Lower leg skin (tissue), 4 donors: ENCODE measurements at regions not wholly inside any gene's neighbourhood (a gene's known extent, or its start where the extent isn't known, plus 50 kb on each side); places are given as distances from the start of the nearest gene placed in this dataset.

Source experiments
- DNase-seq, 2 donors: peaks; one replicate each; pipeline ENCODE4 v3.0.0-alpha.2; 2019; ENCODE audit warnings: low spot score in 2 of 2
- H3K4me3 ChIP-seq: fragments of 200-600 bp; sonication (generic); 2 replicates; pipeline ENCODE4 v1.5.1; 2017; ENCODE audit warnings: mild to moderate bottlenecking, low read depth; ENCODE audit not compliant: poor library complexity, severe bottlenecking
- CTCF ChIP-seq, 3 donors: fragments of 450-650 bp; IDR thresholded peaks; one replicate each; pipeline ENCODE4 v1.5.1; 2016; ENCODE audit warnings: antibody characterized with exemption in 3 of 3, mild to moderate bottlenecking in 3 of 3, moderate library complexity in 2 of 3
- POLR2A ChIP-seq, 2 donors: fragments of 450-650 bp; IDR thresholded peaks; one replicate each; pipeline ENCODE4 v1.6.1; 2016 to 2017; ENCODE audit warnings: antibody characterized with exemption in 2 of 2, mild to moderate bottlenecking in 1 of 2, moderate library complexity in 1 of 2
- WGBS, 2 donors: methylation state at CpG; one replicate each; pipeline ENCODE4 v1.1.5; 2018; 5-methylcytosine and 5-hydroxymethylcytosine counted together
- intact Hi-C: fragments of 100-400 bp; cut with DNase I; formaldehyde crosslinking; loops from one replicate; pipeline ENCODE4 v1.15.0; 2023; ENCODE audit warnings: low total_unique reads

GRCh38 chr5:162824360-162824759 is 613.0 kb upstream of the CCNG1 start:
- TF ChIP-seq CTCF (IDR thresholded peaks at IDR 0.05) (no peak), POLR2A (IDR thresholded peaks at IDR 0.05) (no peak)
- no peak for DNase-seq
- intact Hi-C loops: no loop called here
- 77 to 82% methylated on average over 2 of the region's 2 CpGs for WGBS, 2 donors
- no peak overlapping the region for H3K4me3 ChIP-seq

- no peak for TF ChIP-seq POLR2A (IDR thresholded peaks at IDR 0.05)
- no peak for TF ChIP-seq CTCF (IDR thresholded peaks at IDR 0.05)
- intact Hi-C loops: no loop called here
- no peak for DNase-seq
- H3K4me3 ChIP-seq: no peak overlapping the region
- WGBS, 2 donors: 79 to 86% methylated on average over 1 of the region's 1 CpG
Measured at GRCh38 chr5:162837155-162837554, 600.2 kb upstream of the CCNG1 start.

- no peak for TF ChIP-seq CTCF (IDR thresholded peaks at IDR 0.05)
- TF ChIP-seq POLR2A (IDR thresholded peaks at IDR 0.05): no peak
- 60 to 69% methylated on average over 2 of the region's 2 CpGs for WGBS, 2 donors
- no peak for DNase-seq
- H3K4me3 ChIP-seq: no peak overlapping the region
- intact Hi-C loops: no loop called here
Measured at GRCh38 chr5:162842727-162843126, 594.7 kb upstream of the CCNG1 start.

- 77 to 82% methylated on average over 2 of the region's 2 CpGs for WGBS, 2 donors
- no peak for DNase-seq
- H3K4me3 ChIP-seq: no peak overlapping the region
- no peak for TF ChIP-seq POLR2A (IDR thresholded peaks at IDR 0.05)
- no peak for TF ChIP-seq CTCF (IDR thresholded peaks at IDR 0.05)
- intact Hi-C loops: no loop called here
Measured at GRCh38 chr5:162852134-162852533, 585.3 kb upstream of the CCNG1 start.

- WGBS, 2 donors: 95% methylated on average over 4 of the region's 4 CpGs
- no peak for TF ChIP-seq POLR2A (IDR thresholded peaks at IDR 0.05)
- no peak for TF ChIP-seq CTCF (IDR thresholded peaks at IDR 0.05)
- H3K4me3 ChIP-seq: no peak overlapping the region
- intact Hi-C loops: no loop called here
- no peak for DNase-seq
Measured at GRCh38 chr5:162858770-162859169, 578.6 kb upstream of the CCNG1 start.

- TF ChIP-seq POLR2A (IDR thresholded peaks at IDR 0.05): no peak
- no peak for TF ChIP-seq CTCF (IDR thresholded peaks at IDR 0.05)
- intact Hi-C loops: no loop called here
- H3K4me3 ChIP-seq: no peak overlapping the region
- DNase-seq: no peak
Measured at GRCh38 chr5:162870966-162871365, 566.4 kb upstream of the CCNG1 start.
